Ovary (tissue), 7 donors: ENCODE measurements at regions not wholly inside any gene's neighbourhood (a gene's known extent, or its start where the extent isn't known, plus 50 kb on each side); places are given as distances from the start of the nearest gene placed in this dataset. TPM values are rescaled to one million over a fixed set of nuclear protein-coding genes. Genes with fewer than 3 reads are reported as not detected.

ENCODE experiments used
- DNase-seq, 5 donors: peaks; one replicate each; pipeline ENCODE4 v3.0.0-alpha.2; 2019 to 2020
- H3K27ac ChIP-seq, 2 donors: fragments of 200-600 bp; one replicate each; pipeline versions ENCODE4 v1.5.1 to v1.8.0; 2019 to 2022
- H3K27me3 ChIP-seq: fragments of 200-600 bp; one replicate; pipeline ENCODE4 v1.8.0; 2022
- H3K36me3 ChIP-seq: fragments of 200-600 bp; sonication (generic); one replicate; pipeline ENCODE4 v1.5.1; 2019
- H3K4me1 ChIP-seq: one replicate; pipeline ENCODE4 v1.8.1; 2013; ENCODE audit warnings: mild to moderate bottlenecking, moderate library complexity; ENCODE audit not compliant: insufficient read depth
- H3K4me3 ChIP-seq: fragments of 200-600 bp; sonication (generic); one replicate; pipeline ENCODE4 v1.5.1; 2017
- H3K9me3 ChIP-seq, 2 donors: fragments of 200-600 bp in 1 of 2; sonication (generic) in 1 of 2; one replicate each; pipeline versions ENCODE4 v1.5.1 to v1.8.1; 2013 to 2019; ENCODE audit warnings: mild to moderate bottlenecking in 1 of 2, moderate library complexity in 1 of 2
- POLR2A ChIP-seq: fragments of 450-650 bp; IDR thresholded peaks from one replicate; pipeline ENCODE4 v1.6.1; 2017; ENCODE audit warnings: antibody characterized with exemption, mild to moderate bottlenecking, moderate library complexity
- WGBS, 3 donors: extraction: QIAGEN DNeasy Blood & Tissue Kit in 1 of 3; methylation state at CpG; one replicate each; pipeline versions ENCODE4 v1.1.5 to v1.1.7; 2013 to 2017; 5-methylcytosine and 5-hydroxymethylcytosine counted together
- intact Hi-C, 4 donors: fragments of 100-400 bp; cut with DNase I; formaldehyde crosslinking; loops; one replicate each; pipeline versions ENCODE4 v1.11.0 to v1.15.1; 2022 to 2023
- small RNA-seq: library from RNA; depleted of rRNA; stranded (forward); fragments of <200 nt; gene quantifications from one replicate; pipeline ENCODE3, GENCODE V24; 2016
- donor health status: DM: no; HTN: no; CAD: no; lungs with moderate emphysema.
- donor health status: DM: no; HTN: no; CAD: no.
- donor health status: Bipolar disorder and iron deficiency.
- donor health status: DM: no; HTN: no; CAD: no.
- donor health status: DM: yes; HTN: yes; CAD: no.

DNA sequence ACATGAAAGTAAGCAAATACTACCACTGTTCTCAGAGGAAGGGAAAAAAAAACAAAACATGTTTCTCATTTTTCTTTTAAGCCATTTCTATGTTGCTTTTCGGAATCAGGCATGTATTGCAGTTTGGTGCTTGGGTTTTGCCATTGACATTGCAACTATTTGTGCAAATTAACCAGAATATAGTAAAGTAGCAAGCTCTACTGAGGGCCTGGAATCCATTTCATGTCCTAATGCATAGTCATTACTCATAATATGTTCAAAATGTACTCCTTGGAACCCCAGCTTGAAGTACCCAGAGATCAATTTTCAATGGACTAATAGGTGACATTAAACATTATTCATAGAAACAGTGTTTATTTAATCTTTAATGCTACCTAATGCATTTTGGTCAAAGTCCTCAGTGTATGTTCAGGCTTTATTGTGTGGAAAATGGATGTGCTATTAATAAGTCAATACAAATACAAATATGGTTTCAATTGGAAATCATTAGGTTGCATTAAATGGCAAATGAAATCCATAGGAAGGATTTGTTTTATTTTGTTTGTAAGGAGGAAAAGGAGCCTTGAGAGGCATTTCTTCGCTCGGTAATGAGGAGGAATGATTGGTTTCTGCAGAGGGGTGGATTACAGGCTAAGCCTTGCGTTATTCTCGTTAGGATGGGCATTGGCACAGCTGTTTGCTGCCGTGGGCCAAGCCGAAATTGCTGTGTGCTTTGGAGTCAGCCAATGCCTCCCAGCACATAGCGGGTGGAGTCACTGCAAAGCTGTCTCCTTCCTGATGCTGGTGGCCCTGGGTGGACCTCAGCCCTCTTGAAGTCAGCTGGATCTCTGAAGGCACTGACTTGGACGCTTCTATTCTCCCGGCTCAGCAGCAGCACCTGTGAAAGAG, 56.4 kb downstream of the MYCN start:
- no peak for TF ChIP-seq POLR2A
- DNase-seq: no peak
- Histone ChIP-seq H3K4me1 (no peaks in the 10 kb centered on the region), H3K27me3 (no peaks in the 10 kb centered on the region), H3K9me3 (no peaks in the 10 kb centered on the region), H3K36me3 (no peaks in the 10 kb centered on the region), H3K4me3 (no peak overlapping the region), H3K27ac (no peak overlapping the region)
- intact Hi-C loops: loop anchor here in 1 of 4 donors (10.0 kb wide), 1 partner anchor 108 kb away; no protein-coding TSS in a partner anchor
- 61 to 73% (median 63%) methylated on average over 10 of the region's 10 CpGs for WGBS, 3 donors

Small RNA genes in the stretch of these regions (small RNA-seq; reads per million reads assigned to genes)
- not detected for gene AC174048.1
- not detected for gene RF00561
